ENCODE measurements at regions not wholly inside any gene's neighbourhood (a gene's known extent, or its start where the extent isn't known, plus 50 kb on each side); places are given as distances from the start of the nearest gene placed in this dataset.
A peak's percentile ranks its signal among the peaks of the same experiment; 100 is the strongest.

- H3K36me3 ChIP-seq (ENCODE audit: low read depth): no peaks in the 10 kb centered on the region
- H3K4me1 ChIP-seq (ENCODE audit: insufficient read depth, poor library complexity, severe bottlenecking): no peaks in the 10 kb centered on the region
- ATAC-seq (ENCODE audit: low read depth) (no peak), DNase-seq (ENCODE audit: low spot score) (no peak)
- H3K9me3 ChIP-seq (ENCODE audit: severe bottlenecking): no peaks in the 10 kb centered on the region
- no peaks in the 10 kb centered on the region for H3K27me3 ChIP-seq (ENCODE audit: insufficient read depth, poor library complexity, severe bottlenecking)
- TF ChIP-seq CTCF (IDR thresholded peaks at IDR 0.05; ENCODE audit: poor library complexity, severe bottlenecking): no peak
- H3K4me3 ChIP-seq (ENCODE audit: severe bottlenecking): no peak overlapping the region
- no peak overlapping the region for H3K27ac ChIP-seq (ENCODE audit: poor library complexity, severe bottlenecking)
Measured at GRCh38 chr6:8588176-8588575, 152.8 kb upstream of the SLC35B3 start.

- no peak for TF ChIP-seq CTCF (IDR thresholded peaks at IDR 0.05; ENCODE audit: poor library complexity, severe bottlenecking)
- no peak for DNase-seq (ENCODE audit: low spot score)
- Histone ChIP-seq H3K4me3 (ENCODE audit: severe bottlenecking) (no peak overlapping the region), H3K36me3 (ENCODE audit: low read depth) (no peaks in the 10 kb centered on the region), H3K27ac (ENCODE audit: poor library complexity, severe bottlenecking) (no peak overlapping the region), H3K27me3 (ENCODE audit: insufficient read depth, poor library complexity, severe bottlenecking) (no peaks in the 10 kb centered on the region), H3K9me3 (ENCODE audit: severe bottlenecking) (no peaks in the 10 kb centered on the region), H3K4me1 (ENCODE audit: insufficient read depth, poor library complexity, severe bottlenecking) (peaks cover 4% of the 10 kb centered on the region)
- ATAC-seq (ENCODE audit: low read depth): no peak
Measured at GRCh38 chr6:8583291-8583690, 147.9 kb upstream of the SLC35B3 start.

GRCh38 chr6:8579372-8579771, 144.0 kb upstream of the SLC35B3 start:
- H3K36me3 ChIP-seq (ENCODE audit: low read depth): no peaks in the 10 kb centered on the region
- H3K4me1 ChIP-seq (ENCODE audit: insufficient read depth, poor library complexity, severe bottlenecking): peaks cover 4% of the 10 kb centered on the region
- no peaks in the 10 kb centered on the region for H3K27me3 ChIP-seq (ENCODE audit: insufficient read depth, poor library complexity, severe bottlenecking)
- no peak for TF ChIP-seq CTCF (IDR thresholded peaks at IDR 0.05; ENCODE audit: poor library complexity, severe bottlenecking)
- ATAC-seq (ENCODE audit: low read depth) (peak; percentile 61), DNase-seq (ENCODE audit: low spot score) (no peak)
- no peaks in the 10 kb centered on the region for H3K9me3 ChIP-seq (ENCODE audit: severe bottlenecking)
- H3K27ac ChIP-seq (ENCODE audit: poor library complexity, severe bottlenecking): no peak overlapping the region
- H3K4me3 ChIP-seq (ENCODE audit: severe bottlenecking): no peak overlapping the region

DNA sequence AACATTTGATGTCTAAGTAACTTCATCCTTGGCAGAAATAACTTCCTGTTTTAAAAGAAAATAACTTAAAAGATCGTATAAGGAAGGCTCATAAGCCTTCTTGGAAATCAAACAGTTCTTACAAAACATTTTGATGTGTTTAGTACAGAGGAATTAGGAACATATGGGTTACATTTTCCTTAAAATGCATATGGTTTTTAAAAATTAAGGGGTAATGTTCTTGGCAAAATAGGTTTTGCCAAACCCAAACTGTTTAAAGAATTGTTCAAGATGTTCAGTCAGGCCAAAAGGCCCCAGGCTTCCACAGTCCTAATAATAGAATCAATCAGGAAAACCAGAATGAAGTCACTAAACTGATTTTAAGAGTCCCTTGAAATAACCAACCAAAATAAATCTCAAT, 142.7 kb upstream of the SLC35B3 start:
- H3K36me3 ChIP-seq (ENCODE audit: low read depth): no peaks in the 10 kb centered on the region
- H3K27me3 ChIP-seq (ENCODE audit: insufficient read depth, poor library complexity, severe bottlenecking): no peaks in the 10 kb centered on the region
- ATAC-seq (ENCODE audit: low read depth): no peak
- no peak for TF ChIP-seq CTCF (IDR thresholded peaks at IDR 0.05; ENCODE audit: poor library complexity, severe bottlenecking)
- H3K4me1 ChIP-seq (ENCODE audit: insufficient read depth, poor library complexity, severe bottlenecking): peaks cover 4% of the 10 kb centered on the region
- no peaks in the 10 kb centered on the region for H3K9me3 ChIP-seq (ENCODE audit: severe bottlenecking)
- DNase-seq (ENCODE audit: low spot score): no peak
- no peak overlapping the region for H3K4me3 ChIP-seq (ENCODE audit: severe bottlenecking)
- H3K27ac ChIP-seq (ENCODE audit: poor library complexity, severe bottlenecking): no peak overlapping the region

DNA sequence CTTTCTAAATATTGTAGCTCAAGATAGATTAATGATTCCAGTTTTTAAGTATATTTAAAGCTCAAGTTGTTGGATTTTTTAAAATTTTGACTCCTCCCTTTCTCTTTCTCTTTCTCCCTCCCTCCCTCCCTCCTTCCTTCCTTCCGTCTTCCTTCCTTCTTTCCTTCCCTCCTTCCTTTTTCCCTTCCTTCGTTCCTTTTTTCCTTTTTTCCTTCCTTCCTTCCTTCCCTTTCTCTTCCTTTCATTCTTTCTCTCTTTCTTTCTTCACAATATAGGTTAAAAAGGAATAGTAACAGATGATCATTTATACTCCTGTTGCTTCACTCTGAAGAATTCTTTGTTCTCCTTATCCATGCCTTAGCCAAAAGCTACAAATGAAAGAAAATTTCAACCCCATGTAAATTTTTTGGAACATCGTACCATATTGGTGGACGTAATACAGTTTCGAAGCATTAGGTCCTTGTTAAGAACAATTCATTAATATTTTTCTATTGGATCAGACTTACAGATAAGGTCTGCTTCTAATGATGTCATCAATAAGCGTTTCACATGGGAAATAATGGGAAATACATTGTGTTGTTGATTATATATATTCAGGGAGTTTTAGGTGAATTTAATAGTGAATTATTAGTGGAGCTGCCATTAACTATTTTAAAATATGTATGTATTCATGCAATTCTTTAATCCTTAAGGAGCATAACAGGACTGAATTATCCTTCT, 139.6 kb upstream of the SLC35B3 start:
- Histone ChIP-seq H3K4me1 (ENCODE audit: insufficient read depth, poor library complexity, severe bottlenecking) (peaks cover 4% of the 10 kb centered on the region), H3K27ac (ENCODE audit: poor library complexity, severe bottlenecking) (no peak overlapping the region), H3K4me3 (ENCODE audit: severe bottlenecking) (no peak overlapping the region), H3K36me3 (ENCODE audit: low read depth) (no peaks in the 10 kb centered on the region), H3K9me3 (ENCODE audit: severe bottlenecking) (no peaks in the 10 kb centered on the region), H3K27me3 (ENCODE audit: insufficient read depth, poor library complexity, severe bottlenecking) (no peaks in the 10 kb centered on the region)
- no peak for DNase-seq (ENCODE audit: low spot score)
- no peak for ATAC-seq (ENCODE audit: low read depth)
- TF ChIP-seq CTCF (IDR thresholded peaks at IDR 0.05; ENCODE audit: poor library complexity, severe bottlenecking): no peak
